NB4 (cell line): ENCODE measurements at regions not wholly inside any gene's neighbourhood (a gene's known extent, or its start where the extent isn't known, plus 50 kb on each side); places are given as distances from the start of the nearest gene placed in this dataset.

Source experiments
- CTCF ChIP-seq: IDR thresholded peaks from one replicate; pipeline ENCODE4 v1.5.1; 2012; ENCODE audit warnings: low read depth, low read length
- MAX ChIP-seq: IDR thresholded peaks from 2 replicates; pipeline ENCODE4 v1.6.1; 2011; ENCODE audit warnings: low read depth, low read length
- MYC ChIP-seq: IDR thresholded peaks from 2 replicates; pipeline ENCODE4 v1.6.1; 2011; ENCODE audit warnings: low read depth, low read length
- POLR2A ChIP-seq: IDR thresholded peaks from 2 replicates; pipeline ENCODE4 v1.6.1; 2011; ENCODE audit warnings: mild to moderate bottlenecking; ENCODE audit not compliant: insufficient read length; ENCODE audit errors: extremely low read depth

GRCh38 chr12:111276146-111276545 is 92.7 kb downstream of the PHETA1 start:
- TF ChIP-seq CTCF (no peak), MYC (no peak), POLR2A (no peak), MAX (no peak)
